Gastroesophageal sphincter (tissue), 3 donors: ENCODE measurements at regions not wholly inside any gene's neighbourhood (a gene's known extent, or its start where the extent isn't known, plus 50 kb on each side); places are given as distances from the start of the nearest gene placed in this dataset.

Experiments used
- POLR2AphosphoS5 ChIP-seq: sonication (generic); formaldehyde crosslinking; IDR thresholded peaks from one replicate; pipeline ENCODE4 v1.6.1; 2017; ENCODE audit warnings: antibody characterized with exemption
- TF ChIP-seq, protein P1 (sequence below), 4 experiments: fragments of 200-600 bp in 2 of 4; fragments of 450-650 bp in 2 of 4; sonication (generic) in 1 of 4; IDR thresholded peaks; one replicate each; pipeline ENCODE4 v1.5.1; 2017 to 2019; ENCODE audit warnings: antibody characterized with exemption in 4 of 4, mild to moderate bottlenecking in 2 of 4, moderate library complexity in 2 of 4

GRCh38 chr10:36342781-36343180 lies 700.7 kb upstream of the FZD8 start:
- TF ChIP-seq POLR2AphosphoS5: no peak
- TF ChIP-seq, protein P1, sequence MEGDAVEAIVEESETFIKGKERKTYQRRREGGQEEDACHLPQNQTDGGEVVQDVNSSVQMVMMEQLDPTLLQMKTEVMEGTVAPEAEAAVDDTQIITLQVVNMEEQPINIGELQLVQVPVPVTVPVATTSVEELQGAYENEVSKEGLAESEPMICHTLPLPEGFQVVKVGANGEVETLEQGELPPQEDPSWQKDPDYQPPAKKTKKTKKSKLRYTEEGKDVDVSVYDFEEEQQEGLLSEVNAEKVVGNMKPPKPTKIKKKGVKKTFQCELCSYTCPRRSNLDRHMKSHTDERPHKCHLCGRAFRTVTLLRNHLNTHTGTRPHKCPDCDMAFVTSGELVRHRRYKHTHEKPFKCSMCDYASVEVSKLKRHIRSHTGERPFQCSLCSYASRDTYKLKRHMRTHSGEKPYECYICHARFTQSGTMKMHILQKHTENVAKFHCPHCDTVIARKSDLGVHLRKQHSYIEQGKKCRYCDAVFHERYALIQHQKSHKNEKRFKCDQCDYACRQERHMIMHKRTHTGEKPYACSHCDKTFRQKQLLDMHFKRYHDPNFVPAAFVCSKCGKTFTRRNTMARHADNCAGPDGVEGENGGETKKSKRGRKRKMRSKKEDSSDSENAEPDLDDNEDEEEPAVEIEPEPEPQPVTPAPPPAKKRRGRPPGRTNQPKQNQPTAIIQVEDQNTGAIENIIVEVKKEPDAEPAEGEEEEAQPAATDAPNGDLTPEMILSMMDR (IDR thresholded peaks at IDR 0.05): no peak
